SK-N-SH treated with all-trans-retinoic acid at 6 μM for 48 hours (cell line): ENCODE measurements at regions not wholly inside any gene's neighbourhood (a gene's known extent, or its start where the extent isn't known, plus 50 kb on each side); places are given as distances from the start of the nearest gene placed in this dataset.

Source experiments
- ARNTL ChIP-seq: fragments of 450-650 bp; formaldehyde crosslinking; IDR thresholded peaks from 2 replicates; pipeline ENCODE4 v1.5.0; 2020; ENCODE audit warnings: low read depth, mild to moderate bottlenecking, moderate library complexity, borderline replicate concordance
- ESRRG ChIP-seq: fragments of 250-450 bp; sonication (Bioruptor Pico); IDR thresholded peaks from 2 replicates; pipeline ENCODE4 v1.6.1; 2021; ENCODE audit warnings: mild to moderate bottlenecking
- RARB ChIP-seq: fragments of 250-450 bp; sonication (Bioruptor Pico); IDR thresholded peaks from 2 replicates; pipeline ENCODE4 v1.8.0; 2021; ENCODE audit warnings: mild to moderate bottlenecking, moderate library complexity
- SNAI2 ChIP-seq: fragments of 250-450 bp; sonication (Bioruptor Pico); IDR thresholded peaks from 2 replicates; pipeline ENCODE4 v1.5.0; 2020; ENCODE audit warnings: mild to moderate bottlenecking, moderate library complexity

DNA sequence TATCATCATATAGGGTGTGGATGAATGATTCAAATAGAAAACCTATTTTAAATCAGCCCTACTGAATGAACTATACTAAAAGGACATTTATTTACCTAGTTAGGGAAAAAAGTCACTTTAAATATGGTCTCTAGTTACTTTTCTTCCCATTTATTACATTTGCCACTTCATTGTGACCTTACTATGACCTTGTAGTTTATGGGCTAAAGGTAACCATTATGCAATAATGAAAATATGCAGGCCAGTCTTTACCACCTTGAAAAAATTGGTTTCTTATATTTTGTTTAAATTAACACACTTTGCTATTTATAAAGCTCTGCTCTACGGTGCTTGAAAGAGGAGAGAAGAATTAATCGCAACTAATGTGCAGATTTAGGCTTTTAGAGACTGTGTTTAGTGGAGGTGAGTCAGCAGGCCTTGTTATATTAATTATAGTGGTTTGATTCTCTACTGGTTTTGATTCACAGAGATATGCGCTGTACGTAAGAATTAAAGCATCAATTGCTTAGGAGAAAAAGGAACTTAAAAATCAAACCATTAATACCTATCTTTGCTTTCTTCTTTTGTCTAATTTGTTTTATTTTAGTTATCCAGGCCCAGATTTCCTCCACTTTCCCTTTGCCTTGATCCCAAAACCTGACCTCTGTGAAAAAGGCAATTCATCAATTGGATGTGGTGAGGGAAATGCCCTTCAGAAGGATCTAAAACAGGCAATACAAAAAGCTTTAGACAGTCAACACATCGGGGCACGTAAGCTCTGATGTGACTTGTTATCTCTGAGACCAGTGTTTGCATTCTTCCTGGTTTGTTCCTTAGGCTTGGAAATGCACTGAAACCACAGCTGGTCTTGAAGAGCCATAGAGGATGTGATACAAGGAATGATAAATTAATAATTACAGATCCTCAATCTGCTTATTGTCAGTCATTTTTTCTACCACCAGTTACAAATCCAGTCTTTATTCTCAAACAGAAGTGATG lies 141.2 kb upstream of the HDAC9 start:
- TF ChIP-seq RARB (CRISPR knock-in tag) (no peak), ARNTL (no peak), SNAI2 (CRISPR knock-in tag) (no peak), ESRRG (CRISPR knock-in tag) (no peak)
